ENCODE measurements at regions not wholly inside any gene's neighbourhood (a gene's known extent, or its start where the extent isn't known, plus 50 kb on each side); places are given as distances from the start of the nearest gene placed in this dataset.

- intact Hi-C loops (cut with DNase I), result no loop called here
- TF ChIP-seq POLR2A (IDR thresholded peaks at IDR 0.05) (no peak), CTCF (IDR thresholded peaks at IDR 0.05) (no peak)
- 64 to 71% (median 68%) methylated on average over 6 of the region's 6 CpGs for WGBS, 4 donors
Measured at GRCh38 chr17:69818467-69818866, 256.6 kb upstream of the KCNJ16 start.

DNA sequence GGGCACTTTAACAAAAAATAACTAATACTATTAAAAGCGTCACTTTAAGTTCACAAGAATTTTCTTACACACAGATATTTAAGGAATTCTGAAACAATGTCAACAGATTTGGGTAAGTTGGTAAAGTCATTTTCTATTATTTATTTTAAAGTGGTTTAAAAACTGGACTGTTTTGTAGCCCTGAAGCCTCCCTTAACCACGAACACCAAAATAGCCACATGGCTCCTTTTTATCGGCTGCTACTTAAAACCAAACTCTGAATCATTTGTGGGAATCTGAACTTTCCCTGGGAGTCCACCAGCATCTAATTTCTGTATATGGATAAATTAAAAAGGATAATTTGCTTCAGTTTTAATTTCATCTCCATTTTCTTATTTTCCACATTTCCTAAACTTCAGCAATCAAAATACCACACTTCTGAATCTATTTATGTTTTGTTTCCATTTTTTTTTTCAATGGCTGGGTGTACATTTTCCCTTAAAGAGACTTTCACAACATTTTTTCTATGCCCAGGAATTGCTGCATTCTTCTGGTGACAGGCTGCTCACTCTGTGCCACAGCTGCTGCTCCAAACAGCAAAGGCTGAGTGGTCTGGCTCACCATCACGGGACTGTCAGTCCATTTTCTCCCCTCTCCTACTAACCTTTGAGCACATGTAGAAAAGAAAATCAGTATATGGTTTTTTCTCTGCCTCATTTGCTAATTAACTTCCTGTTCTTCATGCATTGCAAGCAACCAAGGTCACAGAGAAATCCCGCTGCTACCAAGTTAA lies 255.5 kb upstream of the KCNJ16 start:
- WGBS, 4 donors, result 77 to 90% (median 84%) methylated on average over 5 of the region's 5 CpGs
- DNase-seq, result no peak
- no peak overlapping the region for H3K4me3 ChIP-seq
- no peaks in the 10 kb centered on the region for H3K4me1 ChIP-seq (replicated peaks in 1 of 2)
- TF ChIP-seq CTCF (IDR thresholded peaks at IDR 0.05) (no peak), POLR2A (IDR thresholded peaks at IDR 0.05) (no peak)
- no peak overlapping the region for H3K27ac ChIP-seq
- H3K36me3 ChIP-seq (replicated peaks in 1 of 2), result no peaks in the 10 kb centered on the region
- H3K27me3 ChIP-seq, result no peaks in the 10 kb centered on the region
- intact Hi-C loops (cut with DNase I), result no loop called here
- no peaks in the 10 kb centered on the region for H3K9me3 ChIP-seq (replicated peaks in 1 of 3)

More at GRCh38 chr17:69818467-69818866, 256.6 kb upstream of the KCNJ16 start:
- DNase-seq, result no peak
- Histone ChIP-seq H3K36me3 (replicated peaks in 1 of 2) (no peaks in the 10 kb centered on the region), H3K4me3 (no peak overlapping the region), H3K27me3 (no peaks in the 10 kb centered on the region), H3K9me3 (replicated peaks in 1 of 3) (no peaks in the 10 kb centered on the region), H3K4me1 (replicated peaks in 1 of 2) (no peaks in the 10 kb centered on the region), H3K27ac (no peak overlapping the region)

DNA sequence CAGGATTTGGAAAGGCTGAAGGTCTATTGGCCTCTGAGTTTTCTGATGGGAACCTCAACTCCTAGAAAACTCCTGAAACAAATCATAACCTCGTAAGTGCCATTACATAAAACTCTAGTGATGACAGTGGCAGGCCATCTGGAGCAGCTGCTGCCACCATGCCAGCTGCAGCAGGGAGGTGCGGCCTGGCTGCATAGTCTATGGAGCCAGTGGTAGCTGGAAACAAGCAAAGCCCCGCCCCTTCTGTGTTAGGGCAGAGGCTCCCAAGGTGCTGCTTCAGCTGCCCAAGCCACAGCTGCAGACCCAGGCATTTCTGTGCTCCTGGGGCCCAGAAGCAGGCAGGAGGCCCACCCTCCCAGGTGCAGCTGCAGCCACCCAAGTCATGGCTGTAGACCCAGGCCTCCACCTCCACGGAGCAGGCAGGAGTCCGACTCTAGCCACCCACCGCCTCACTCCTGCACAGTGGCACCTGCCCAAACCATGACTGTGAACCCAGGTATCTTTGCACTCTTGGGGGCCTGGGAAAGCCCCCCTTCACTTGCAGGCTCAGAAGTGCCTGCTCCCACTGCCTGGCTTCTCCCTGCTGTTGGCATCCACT lies 254.1 kb upstream of the KCNJ16 start:
- TF ChIP-seq CTCF (IDR thresholded peaks at IDR 0.05), result no peak
- no peak for TF ChIP-seq POLR2A (IDR thresholded peaks at IDR 0.05)
- no peaks in the 10 kb centered on the region for H3K4me1 ChIP-seq (replicated peaks in 1 of 2)
- no peaks in the 10 kb centered on the region for H3K9me3 ChIP-seq (replicated peaks in 1 of 3)
- H3K27ac ChIP-seq, result no peak overlapping the region
- WGBS, 4 donors, result 92 to 98% (median 93%) methylated on average over 1 to 6 of the region's 6 CpGs
- intact Hi-C loops (cut with DNase I), result no loop called here
- no peaks in the 10 kb centered on the region for H3K36me3 ChIP-seq (replicated peaks in 1 of 2)
- no peak overlapping the region for H3K4me3 ChIP-seq
- no peak for DNase-seq
- no peaks in the 10 kb centered on the region for H3K27me3 ChIP-seq

- Histone ChIP-seq H3K4me3 (no peak overlapping the region), H3K27ac (no peak overlapping the region), H3K9me3 (replicated peaks in 1 of 3) (no peaks in the 10 kb centered on the region), H3K36me3 (replicated peaks in 1 of 2) (no peaks in the 10 kb centered on the region), H3K27me3 (no peaks in the 10 kb centered on the region), H3K4me1 (replicated peaks in 1 of 2) (no peaks in the 10 kb centered on the region)
- DNase-seq, result no peak
- intact Hi-C loops (cut with DNase I), result no loop called here
- 95 to 98% (median 96%) methylated on average over 8 of the region's 8 CpGs for WGBS, 4 donors
- no peak for TF ChIP-seq CTCF (IDR thresholded peaks at IDR 0.05)
- no peak for TF ChIP-seq POLR2A (IDR thresholded peaks at IDR 0.05)
Measured at GRCh38 chr17:69822314-69822875, 252.6 kb upstream of the KCNJ16 start.

Data from adrenal gland (tissue), 9 donors.